ENCODE measurements at regions not wholly inside any gene's neighbourhood (a gene's known extent, or its start where the extent isn't known, plus 50 kb on each side); places are given as distances from the start of the nearest gene placed in this dataset.

GRCh38 chr18:78074400-78075020 is 824.9 kb downstream of the GALR1 start:
- DNase-seq = peak in 1 of 4 donors; percentile 44
- Histone ChIP-seq H3K27ac (no peak overlapping the region), H3K9me3 (no peaks in the 10 kb centered on the region), H3K4me1 (no peaks in the 10 kb centered on the region), H3K27me3 (no peaks in the 10 kb centered on the region), H3K4me3 (no peak overlapping the region), H3K36me3 (no peaks in the 10 kb centered on the region)
- no peak for TF ChIP-seq CTCF (IDR thresholded peaks at IDR 0.05)
- intact Hi-C loops (cut with DNase I) = no loop called here
- no peak for ATAC-seq

GRCh38 chr18:78080081-78080480 is 830.4 kb downstream of the GALR1 start:
- H3K4me3 ChIP-seq = no peak overlapping the region
- ATAC-seq = no peak
- intact Hi-C loops (cut with DNase I) = no loop called here
- H3K9me3 ChIP-seq = no peaks in the 10 kb centered on the region
- H3K27me3 ChIP-seq = no peaks in the 10 kb centered on the region
- H3K27ac ChIP-seq = no peak overlapping the region
- TF ChIP-seq CTCF (IDR thresholded peaks at IDR 0.05) = no peak
- no peaks in the 10 kb centered on the region for H3K36me3 ChIP-seq
- no peak for DNase-seq
- H3K4me1 ChIP-seq = no peaks in the 10 kb centered on the region

- H3K4me1 ChIP-seq = no peaks in the 10 kb centered on the region
- H3K27ac ChIP-seq = no peak overlapping the region
- ATAC-seq = no peak
- no peak for TF ChIP-seq CTCF (IDR thresholded peaks at IDR 0.05)
- no peak for DNase-seq
- H3K4me3 ChIP-seq = no peak overlapping the region
- no peaks in the 10 kb centered on the region for H3K9me3 ChIP-seq
- H3K36me3 ChIP-seq = no peaks in the 10 kb centered on the region
- H3K27me3 ChIP-seq = no peaks in the 10 kb centered on the region
- intact Hi-C loops (cut with DNase I) = no loop called here
Measured at GRCh38 chr18:78080761-78081160, 831.1 kb downstream of the GALR1 start.

GRCh38 chr18:78082816-78083215 is 833.2 kb downstream of the GALR1 start:
- H3K9me3 ChIP-seq = no peaks in the 10 kb centered on the region
- H3K27ac ChIP-seq = no peak overlapping the region
- no peaks in the 10 kb centered on the region for H3K4me1 ChIP-seq
- H3K36me3 ChIP-seq = no peaks in the 10 kb centered on the region
- no peaks in the 10 kb centered on the region for H3K27me3 ChIP-seq
- intact Hi-C loops (cut with DNase I) = no loop called here
- ATAC-seq = no peak
- TF ChIP-seq CTCF (IDR thresholded peaks at IDR 0.05) = no peak
- no peak overlapping the region for H3K4me3 ChIP-seq
- no peak for DNase-seq

GRCh38 chr18:78085241-78086185 is 835.9 kb downstream of the GALR1 start:
- no peak for DNase-seq
- Histone ChIP-seq H3K27me3 (no peaks in the 10 kb centered on the region), H3K36me3 (no peaks in the 10 kb centered on the region), H3K4me3 (no peak overlapping the region), H3K9me3 (no peaks in the 10 kb centered on the region), H3K27ac (no peak overlapping the region), H3K4me1 (no peaks in the 10 kb centered on the region)
- intact Hi-C loops (cut with DNase I) = no loop called here
- no peak for ATAC-seq
- TF ChIP-seq CTCF (IDR thresholded peaks at IDR 0.05) = no peak

Data from left lung (tissue), 4 donors.